Choroid plexus epithelial cell (primary cell): ENCODE measurements at regions not wholly inside any gene's neighbourhood (a gene's known extent, or its start where the extent isn't known, plus 50 kb on each side); places are given as distances from the start of the nearest gene placed in this dataset.
A peak's percentile ranks its signal among the peaks of the same experiment; 100 is the strongest.
"Not testable (repeated sequence)": the region's sequence is repeated elsewhere in the genome, so short reads cannot be mapped to it uniquely, and the experiment has no call there.

ENCODE experiments used
- DNase-seq: peaks from one replicate; pipeline ENCODE4 v3.0.0-alpha.2; 2010; ENCODE audit warnings: low read depth
- H3K4me3 ChIP-seq: 2 replicates; pipeline ENCODE4 v1.5.1; 2011; ENCODE audit warnings: low read depth, mild to moderate bottlenecking, control low read depth, low read length, moderate library complexity
- TF ChIP-seq, protein P1 (sequence below): conservative IDR thresholded peaks from 2 replicates; pipeline ENCODE4 v1.5.1; 2011; ENCODE audit warnings: low read depth, mild to moderate bottlenecking, control low read depth, inconsistent platforms, low read length, moderate library complexity

DNA sequence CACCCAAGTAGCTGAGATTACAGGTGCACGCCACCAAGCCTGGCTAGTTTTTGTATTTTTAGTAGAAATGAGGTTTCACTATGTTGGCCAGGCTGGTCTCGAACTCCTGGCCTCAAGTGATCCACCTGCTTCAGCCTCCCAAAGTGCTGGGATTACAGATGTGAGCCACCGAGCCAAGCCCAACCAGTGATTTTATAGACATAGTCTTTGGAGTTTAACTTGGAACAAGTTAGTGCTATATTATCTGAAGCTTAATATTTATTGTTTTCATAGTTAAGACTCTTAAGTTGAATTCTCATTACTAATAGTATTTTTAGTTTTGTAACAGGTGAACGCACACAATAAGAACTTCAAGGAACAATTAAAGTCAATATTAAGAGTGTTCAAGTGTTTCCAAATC, 122.1 kb downstream of the SPAG6 start:
- not testable (repeated sequence) for H3K4me3 ChIP-seq, DNase-seq

DNA sequence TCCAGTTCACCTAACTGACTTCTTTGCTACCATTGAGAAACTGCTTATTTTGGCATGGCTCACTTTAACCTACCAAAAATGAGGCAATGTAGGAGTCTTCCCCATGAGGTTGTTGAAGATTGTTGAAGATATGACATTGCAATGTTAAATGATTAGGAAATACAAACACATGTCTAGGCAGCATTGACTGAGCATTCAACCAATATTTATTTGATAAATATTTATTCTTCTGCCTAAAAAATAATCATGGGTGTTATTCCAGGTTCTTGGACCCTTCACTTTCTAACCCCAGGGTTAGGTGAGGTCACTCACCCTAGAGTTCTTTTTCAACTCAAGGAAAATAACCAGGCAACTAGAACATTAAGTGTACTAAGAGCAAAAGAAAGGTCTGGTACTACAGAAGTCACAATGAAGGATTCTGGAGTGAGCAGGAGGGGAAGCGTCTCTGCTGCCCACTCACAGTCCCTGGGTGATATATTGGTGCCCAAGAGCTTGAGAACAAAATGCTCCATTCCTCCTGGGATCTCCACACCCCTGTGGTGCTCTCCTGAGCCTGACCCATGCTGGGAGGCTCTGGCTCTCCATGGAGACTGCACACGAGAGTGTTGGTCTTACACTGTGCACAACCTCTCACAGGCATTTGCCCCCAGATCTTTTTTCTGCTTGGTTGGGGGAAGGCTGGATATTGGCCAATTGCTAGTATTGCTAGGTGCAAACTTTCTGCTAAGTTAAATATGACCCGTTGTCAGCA, 123.4 kb downstream of the SPAG6 start:
- no peak overlapping the region for H3K4me3 ChIP-seq
- no peak for DNase-seq
- TF ChIP-seq, protein P1, sequence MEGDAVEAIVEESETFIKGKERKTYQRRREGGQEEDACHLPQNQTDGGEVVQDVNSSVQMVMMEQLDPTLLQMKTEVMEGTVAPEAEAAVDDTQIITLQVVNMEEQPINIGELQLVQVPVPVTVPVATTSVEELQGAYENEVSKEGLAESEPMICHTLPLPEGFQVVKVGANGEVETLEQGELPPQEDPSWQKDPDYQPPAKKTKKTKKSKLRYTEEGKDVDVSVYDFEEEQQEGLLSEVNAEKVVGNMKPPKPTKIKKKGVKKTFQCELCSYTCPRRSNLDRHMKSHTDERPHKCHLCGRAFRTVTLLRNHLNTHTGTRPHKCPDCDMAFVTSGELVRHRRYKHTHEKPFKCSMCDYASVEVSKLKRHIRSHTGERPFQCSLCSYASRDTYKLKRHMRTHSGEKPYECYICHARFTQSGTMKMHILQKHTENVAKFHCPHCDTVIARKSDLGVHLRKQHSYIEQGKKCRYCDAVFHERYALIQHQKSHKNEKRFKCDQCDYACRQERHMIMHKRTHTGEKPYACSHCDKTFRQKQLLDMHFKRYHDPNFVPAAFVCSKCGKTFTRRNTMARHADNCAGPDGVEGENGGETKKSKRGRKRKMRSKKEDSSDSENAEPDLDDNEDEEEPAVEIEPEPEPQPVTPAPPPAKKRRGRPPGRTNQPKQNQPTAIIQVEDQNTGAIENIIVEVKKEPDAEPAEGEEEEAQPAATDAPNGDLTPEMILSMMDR: no peak

DNA sequence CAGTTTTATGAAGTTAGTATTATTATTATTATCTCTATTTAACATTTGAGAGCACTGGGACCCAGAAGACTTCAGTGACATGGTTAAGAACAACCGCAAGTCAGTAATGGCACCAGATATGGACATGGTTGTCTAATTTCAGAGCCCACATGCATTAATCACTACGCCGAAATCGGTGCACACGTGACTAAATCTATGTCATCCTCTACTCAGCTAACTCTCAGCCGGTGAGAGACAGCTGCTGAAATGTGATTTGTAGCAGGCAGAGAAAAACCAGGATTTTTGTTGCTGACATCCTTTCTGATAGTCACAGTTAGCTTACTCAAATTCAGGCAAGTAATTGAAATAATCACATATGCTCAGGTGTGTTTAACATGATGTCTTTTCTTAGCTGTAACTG, 127.7 kb downstream of the SPAG6 start:
- H3K4me3 ChIP-seq: no peak overlapping the region
- TF ChIP-seq, protein P1: no peak
- no peak for DNase-seq

DNA sequence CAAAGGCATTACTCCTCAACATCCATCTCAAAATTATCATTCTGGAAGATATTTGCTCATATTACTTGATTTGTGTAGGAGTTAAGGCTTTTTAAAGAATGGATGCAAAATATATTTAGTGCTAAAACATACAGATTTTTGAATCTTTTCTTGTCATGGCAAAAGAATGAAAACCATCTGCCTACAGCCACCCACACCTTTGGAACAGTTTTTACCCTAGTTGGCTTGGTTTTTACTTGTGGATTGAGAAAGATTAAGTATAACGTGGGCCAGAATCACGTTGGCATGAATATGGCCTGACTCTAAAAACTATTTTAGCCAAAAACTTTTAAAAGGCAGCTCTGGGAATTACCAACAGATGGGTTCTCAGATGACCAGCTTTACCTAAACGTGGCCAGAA, 128.2 kb downstream of the SPAG6 start:
- TF ChIP-seq, protein P1: no peak
- no peak for DNase-seq
- no peak overlapping the region for H3K4me3 ChIP-seq

DNA sequence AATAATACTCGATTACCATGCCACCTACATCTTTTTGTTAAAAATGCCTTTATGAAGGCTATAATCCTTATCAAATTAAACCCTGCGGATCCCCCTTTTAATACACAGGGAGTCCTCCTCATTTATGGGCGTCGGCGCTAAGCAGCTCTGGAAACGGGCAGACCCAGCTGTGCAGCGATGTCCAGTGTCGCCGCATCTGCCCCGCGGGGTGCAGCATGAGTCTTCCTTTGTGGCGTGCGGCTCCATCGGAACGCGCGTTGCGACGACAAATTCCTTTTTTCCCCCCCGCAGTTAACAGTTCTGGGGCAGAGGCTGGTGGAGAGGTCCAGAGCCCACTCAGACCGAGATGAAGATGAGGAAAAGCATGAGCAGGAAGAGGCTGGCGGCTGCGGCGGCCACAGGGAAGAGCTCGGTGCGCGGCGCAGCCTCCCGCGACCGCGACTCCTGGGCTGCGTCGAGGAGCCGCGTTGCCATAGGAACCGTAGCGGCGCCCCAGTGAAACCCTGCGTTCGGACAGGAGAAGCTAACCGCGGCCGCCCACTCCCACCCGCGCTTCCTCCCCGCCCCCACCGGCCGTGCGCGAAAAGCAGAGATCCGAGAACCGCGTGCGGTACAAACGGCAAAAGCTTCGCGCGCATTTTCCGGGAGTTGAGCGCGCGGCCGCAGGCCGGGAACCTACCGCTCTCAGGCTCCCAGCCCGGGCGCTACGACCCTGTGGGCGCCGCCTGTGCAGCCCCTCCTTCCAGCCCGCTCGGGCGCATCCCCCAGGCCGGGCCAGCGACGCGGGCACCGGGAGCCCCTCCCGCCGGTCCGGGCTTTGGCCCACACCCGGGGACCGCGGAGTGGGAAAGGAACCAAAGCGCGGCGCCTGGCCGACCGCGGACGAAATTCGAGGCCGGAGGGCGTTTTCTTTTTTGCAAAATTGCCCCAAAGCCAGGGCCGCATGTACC, 130.6 kb downstream of the SPAG6 start:
- TF ChIP-seq, protein P1: no peak
- DNase-seq: no peak
- H3K4me3 ChIP-seq: peak overlapping the region; percentile 37

DNA sequence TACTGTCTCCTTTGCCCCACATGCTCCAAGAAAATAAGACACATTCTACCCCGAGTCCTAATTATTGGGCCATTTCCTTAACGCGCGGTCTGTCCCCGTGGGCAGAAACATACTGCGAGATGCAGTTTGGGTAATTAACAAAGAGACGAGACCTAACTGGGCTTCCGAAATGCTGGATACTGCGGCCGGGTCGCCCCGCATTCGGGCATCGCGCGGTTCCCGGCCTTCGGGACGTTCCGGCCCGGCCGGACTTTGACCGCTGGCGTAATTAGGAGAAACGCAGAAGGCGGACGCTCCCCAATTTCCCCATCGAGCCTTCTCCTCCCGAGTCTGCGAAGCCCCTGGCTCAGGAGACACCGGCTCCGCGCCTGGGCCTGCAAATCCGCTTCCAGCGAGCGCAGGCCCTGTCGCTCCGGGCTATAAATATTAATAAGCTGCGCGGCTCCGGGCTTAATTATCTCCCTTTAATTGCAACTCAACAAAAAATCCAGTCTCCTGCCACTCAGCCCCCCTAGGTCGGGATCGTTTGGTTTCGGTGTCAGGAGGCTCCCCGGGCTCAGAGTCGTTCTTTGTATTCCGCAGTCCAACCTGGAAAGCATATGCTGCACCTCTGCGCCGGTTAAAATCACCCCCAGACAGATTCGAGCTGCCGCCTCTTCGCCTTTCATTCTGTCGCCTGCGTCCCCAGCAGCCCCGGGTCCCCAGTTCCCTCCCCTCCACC, 131.5 kb downstream of the SPAG6 start:
- H3K4me3 ChIP-seq: no peak overlapping the region
- TF ChIP-seq, protein P1: no peak
- DNase-seq: no peak
